AG09319 (cell line): ENCODE measurements at regions not wholly inside any gene's neighbourhood (a gene's known extent, or its start where the extent isn't known, plus 50 kb on each side); places are given as distances from the start of the nearest gene placed in this dataset.

Experiments used
- DNase-seq: peaks from one replicate; pipeline ENCODE4 v3.0.0-alpha.2; 2010; ENCODE audit warnings: low read depth; ENCODE audit errors: extremely low read depth
- CTCF ChIP-seq: IDR thresholded peaks from 2 replicates; pipeline ENCODE4 v1.5.1; 2011; ENCODE audit warnings: low read depth, mild to moderate bottlenecking, inconsistent platforms, low read length, moderate library complexity

GRCh38 chr2:200239216-200239615, 67.3 kb upstream of the SPATS2L start:
- TF ChIP-seq CTCF = no peak
- no peak for DNase-seq

- DNase-seq = no peak
- TF ChIP-seq CTCF = no peak
Measured at GRCh38 chr2:200242570-200242969, 63.9 kb upstream of the SPATS2L start.

DNA sequence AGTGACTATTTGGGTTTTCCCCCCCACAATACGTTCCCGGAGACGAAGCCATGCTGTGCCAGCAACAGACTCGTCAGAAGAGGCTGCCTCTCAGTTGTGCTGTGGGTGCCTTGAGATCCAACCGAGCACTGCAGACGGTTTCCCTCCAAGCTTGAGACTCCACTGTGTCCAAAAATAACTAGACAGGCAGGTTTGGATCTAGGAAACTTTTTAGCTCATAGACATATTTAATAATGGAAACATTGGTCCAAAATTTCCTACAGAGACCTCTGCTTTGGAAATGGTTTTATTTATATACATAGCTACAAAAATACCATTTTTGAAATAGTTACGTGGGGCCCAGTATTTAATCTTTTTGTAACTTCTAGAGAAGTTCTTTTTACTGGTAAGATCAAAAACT, 63.1 kb upstream of the SPATS2L start:
- no peak for TF ChIP-seq CTCF
- DNase-seq = no peak

DNA sequence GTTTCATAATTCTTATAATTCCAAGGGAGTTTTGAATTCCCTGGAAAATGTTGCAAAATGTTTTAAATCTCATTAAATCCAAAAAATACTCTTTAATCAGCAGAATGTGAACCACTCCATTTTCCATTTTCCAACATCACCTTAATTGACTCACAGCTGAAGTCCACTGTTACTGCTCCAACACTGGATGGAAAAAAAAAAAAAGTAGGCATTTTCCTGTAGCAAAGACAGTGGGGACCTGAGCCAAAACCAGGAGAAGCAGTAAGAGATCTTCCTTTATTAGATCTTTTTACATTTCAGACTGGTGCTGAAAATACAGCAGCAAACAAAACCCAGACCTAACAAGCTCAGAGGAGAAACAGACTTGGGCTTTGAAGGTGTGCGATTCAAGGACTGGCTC, 62.4 kb upstream of the SPATS2L start:
- TF ChIP-seq CTCF = no peak

DNA sequence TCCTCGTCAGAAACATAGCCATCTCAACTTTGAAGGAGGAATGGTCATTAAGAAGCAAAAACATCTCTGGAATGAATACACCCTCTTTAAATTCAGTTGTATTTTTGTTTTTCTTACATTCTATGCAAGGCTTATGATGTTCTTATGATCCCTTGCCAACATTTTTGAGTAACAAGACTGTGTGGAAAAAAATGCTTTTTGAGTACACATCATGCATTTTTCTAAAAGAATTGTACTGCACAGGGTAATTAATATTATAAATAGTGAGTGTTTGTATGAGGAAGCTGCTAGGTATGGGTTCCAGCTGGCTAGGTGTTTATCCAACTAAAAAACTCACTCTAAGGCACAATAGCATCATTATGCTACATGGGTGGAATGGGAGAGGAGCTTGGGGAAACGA, 59.0 kb upstream of the SPATS2L start:
- TF ChIP-seq CTCF = no peak
- no peak for DNase-seq

More for the DNA sequence above, 62.4 kb upstream of the SPATS2L start:
- DNase-seq = no peak

GRCh38 chr2:200252265-200253067, 54.0 kb upstream of the SPATS2L start:
- peak; percentile 80 for DNase-seq
- TF ChIP-seq CTCF = no peak

- no peak for TF ChIP-seq CTCF
- DNase-seq = no peak
Measured at GRCh38 chr2:200253639-200254038, 52.9 kb upstream of the SPATS2L start.
